ENCODE measurements at regions not wholly inside any gene's neighbourhood (a gene's known extent, or its start where the extent isn't known, plus 50 kb on each side); places are given as distances from the start of the nearest gene placed in this dataset.

DNA sequence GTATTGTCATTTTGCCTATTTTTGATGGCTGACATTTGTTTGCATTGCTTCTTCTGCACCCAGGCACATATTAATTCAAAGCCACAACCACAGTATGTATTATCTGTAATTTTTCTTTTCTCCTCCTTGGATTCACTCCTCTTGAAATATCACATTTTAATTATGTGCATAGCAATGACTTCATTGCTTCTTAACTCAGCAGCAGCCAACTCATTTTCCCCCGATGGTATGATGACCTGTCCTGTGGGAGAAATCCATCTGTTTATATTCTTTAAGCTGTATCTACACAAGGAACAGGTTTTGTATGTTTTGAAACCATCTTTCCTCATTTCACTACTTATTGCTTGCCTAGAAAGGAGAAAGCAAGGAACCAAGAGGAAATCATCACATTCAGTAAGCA lies 588.8 kb downstream of the INHBA start:
- no peak overlapping the region for H3K27ac ChIP-seq
- no peaks in the 10 kb centered on the region for H3K36me3 ChIP-seq
- no peak for TF ChIP-seq Cebpa-rat (IDR thresholded peaks at IDR 0.05)
- no peaks in the 10 kb centered on the region for H3K4me1 ChIP-seq
- no peak overlapping the region for H3K4me2 ChIP-seq
- H3K4me3 ChIP-seq = no peak overlapping the region
- no peaks in the 10 kb centered on the region for H3K27me3 ChIP-seq
- H3K9me3 ChIP-seq = no peaks in the 10 kb centered on the region
- no peaks in the 10 kb centered on the region for H4K20me1 ChIP-seq
- no peak overlapping the region for H3K9ac ChIP-seq

DNA sequence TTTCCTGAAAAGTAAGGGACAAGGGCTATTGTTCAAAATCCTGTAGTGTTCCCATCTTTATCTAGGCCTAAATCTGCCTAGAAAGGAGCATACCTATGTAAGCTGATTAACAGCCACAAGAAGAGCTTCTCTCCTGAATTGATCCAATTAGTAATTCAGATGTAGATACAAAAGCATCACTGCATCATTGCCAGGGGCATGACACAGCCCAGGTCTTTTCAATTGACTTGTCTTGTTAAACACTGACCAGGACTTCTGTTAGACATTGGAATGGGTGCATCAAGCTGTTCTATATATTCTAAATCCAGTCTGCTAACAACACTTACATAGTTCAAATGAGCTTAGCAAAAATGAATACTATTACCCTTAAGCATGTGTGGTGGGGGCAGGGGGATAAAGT lies 589.2 kb downstream of the INHBA start:
- H3K36me3 ChIP-seq = no peaks in the 10 kb centered on the region
- H3K9ac ChIP-seq = no peak overlapping the region
- no peak overlapping the region for H3K4me3 ChIP-seq
- no peak for TF ChIP-seq Cebpa-rat (IDR thresholded peaks at IDR 0.05)
- no peaks in the 10 kb centered on the region for H3K9me3 ChIP-seq
- H4K20me1 ChIP-seq = no peaks in the 10 kb centered on the region
- H3K27me3 ChIP-seq = no peaks in the 10 kb centered on the region
- H3K4me1 ChIP-seq = no peaks in the 10 kb centered on the region
- H3K4me2 ChIP-seq = no peak overlapping the region
- no peak overlapping the region for H3K27ac ChIP-seq

DNA sequence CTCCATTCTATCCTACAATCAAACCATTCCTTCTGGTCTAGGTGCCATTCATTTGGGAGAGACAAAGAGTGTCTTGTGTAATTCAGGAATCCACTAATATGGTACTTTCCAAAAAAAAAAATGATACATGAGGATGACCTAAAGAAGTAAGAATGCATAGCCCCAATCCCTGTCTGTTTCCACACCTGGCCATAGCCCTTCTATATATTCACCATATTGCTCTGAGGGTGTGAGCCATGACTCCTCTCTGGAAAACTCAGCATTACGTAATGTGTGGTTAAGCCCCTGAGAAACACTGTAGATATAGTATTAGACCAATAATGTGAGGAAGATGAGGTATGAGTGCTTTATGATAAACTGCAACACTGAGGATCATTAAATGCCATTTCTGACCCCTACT lies 592.7 kb downstream of the INHBA start:
- no peaks in the 10 kb centered on the region for H3K27me3 ChIP-seq
- no peak overlapping the region for H3K9ac ChIP-seq
- H3K4me2 ChIP-seq = no peak overlapping the region
- no peaks in the 10 kb centered on the region for H4K20me1 ChIP-seq
- H3K4me3 ChIP-seq = no peak overlapping the region
- no peak for TF ChIP-seq Cebpa-rat (IDR thresholded peaks at IDR 0.05)
- H3K36me3 ChIP-seq = no peaks in the 10 kb centered on the region
- no peaks in the 10 kb centered on the region for H3K9me3 ChIP-seq
- H3K4me1 ChIP-seq = no peaks in the 10 kb centered on the region
- no peak overlapping the region for H3K27ac ChIP-seq

DNA sequence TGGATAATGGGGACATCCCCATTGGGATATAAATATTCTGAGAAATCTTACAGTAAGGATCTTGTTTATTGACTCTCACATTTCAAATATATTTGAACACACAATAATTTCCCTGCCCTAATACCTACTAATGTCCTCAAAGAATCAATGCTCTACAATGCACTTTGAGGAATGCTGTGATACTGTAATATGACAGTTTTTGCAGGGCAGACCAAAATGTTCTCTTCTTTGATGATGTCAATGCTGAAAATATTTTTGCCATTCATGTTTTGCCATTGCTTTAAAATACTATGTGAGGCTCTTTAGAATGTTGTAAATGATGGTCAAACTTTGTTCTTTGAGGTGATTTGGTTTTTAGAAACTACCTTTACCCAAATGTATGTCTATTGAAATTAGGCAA lies 594.1 kb downstream of the INHBA start:
- no peak overlapping the region for H3K4me3 ChIP-seq
- no peaks in the 10 kb centered on the region for H4K20me1 ChIP-seq
- H3K9ac ChIP-seq = no peak overlapping the region
- no peak overlapping the region for H3K27ac ChIP-seq
- H3K4me2 ChIP-seq = no peak overlapping the region
- no peaks in the 10 kb centered on the region for H3K4me1 ChIP-seq
- no peaks in the 10 kb centered on the region for H3K36me3 ChIP-seq
- no peak for TF ChIP-seq Cebpa-rat (IDR thresholded peaks at IDR 0.05)
- no peaks in the 10 kb centered on the region for H3K27me3 ChIP-seq
- no peaks in the 10 kb centered on the region for H3K9me3 ChIP-seq

DNA sequence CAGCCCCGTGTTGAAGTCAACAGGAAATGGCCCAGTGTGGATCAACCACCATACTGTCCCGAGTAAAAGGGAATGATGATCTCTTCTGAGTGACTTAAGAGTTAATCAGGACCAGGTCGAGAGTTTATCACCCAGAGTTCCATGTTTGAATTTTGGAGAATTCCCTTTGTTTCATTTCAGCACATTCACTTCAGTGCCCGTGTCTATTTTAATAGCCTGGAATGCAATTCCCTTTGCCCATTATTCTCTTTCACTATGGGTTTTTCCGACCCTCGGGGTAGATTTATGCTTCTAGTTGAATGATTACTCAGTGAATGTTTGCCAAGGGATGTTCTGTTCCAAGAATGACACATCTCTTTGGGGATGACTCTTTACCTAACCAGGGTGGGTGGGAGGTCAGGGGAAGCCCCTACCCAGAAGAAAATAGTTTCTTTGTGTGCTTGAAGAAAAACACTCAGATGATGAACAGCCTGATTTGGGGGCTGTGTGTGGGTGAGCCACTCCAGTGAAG lies 594.9 kb downstream of the INHBA start:
- TF ChIP-seq Cebpa-rat (IDR thresholded peaks at IDR 0.05) = no peak
- no peaks in the 10 kb centered on the region for H3K27me3 ChIP-seq
- no peaks in the 10 kb centered on the region for H3K36me3 ChIP-seq
- no peak overlapping the region for H3K4me3 ChIP-seq
- H3K27ac ChIP-seq = no peak overlapping the region
- no peaks in the 10 kb centered on the region for H3K4me1 ChIP-seq
- no peaks in the 10 kb centered on the region for H3K9me3 ChIP-seq
- no peak overlapping the region for H3K4me2 ChIP-seq
- H3K9ac ChIP-seq = no peak overlapping the region
- H4K20me1 ChIP-seq = no peaks in the 10 kb centered on the region

DNA sequence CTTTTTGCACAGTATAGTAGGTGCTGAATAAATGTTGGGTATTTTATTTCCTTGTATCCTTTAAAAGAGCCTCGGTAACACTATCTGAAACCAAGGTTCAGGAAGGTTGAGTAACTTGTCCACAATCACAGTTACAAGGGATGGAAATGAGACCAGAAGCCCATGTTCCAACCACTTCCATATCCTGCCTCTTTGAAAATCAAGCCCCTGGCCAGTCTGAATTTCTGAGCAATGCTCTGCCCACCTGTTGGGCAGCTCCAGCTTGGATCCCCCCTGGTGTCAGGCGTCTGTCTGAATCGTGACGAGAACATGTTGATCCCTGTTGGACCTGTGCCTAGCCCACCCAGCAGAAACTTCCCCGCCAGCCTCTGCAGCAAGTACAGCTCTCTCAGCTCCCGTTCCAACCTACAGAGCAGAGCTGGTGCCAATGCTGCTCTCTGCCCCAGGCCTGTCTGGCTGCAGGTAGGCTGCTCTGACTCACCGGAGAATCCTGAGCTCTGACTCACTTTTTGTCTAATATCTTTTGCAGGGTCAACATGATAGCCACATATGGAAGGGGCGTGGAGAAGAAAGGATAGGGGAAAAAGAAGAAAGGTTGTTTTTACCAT lies 595.5 kb downstream of the INHBA start:
- H3K36me3 ChIP-seq = no peaks in the 10 kb centered on the region
- H3K4me2 ChIP-seq = no peak overlapping the region

DNA sequence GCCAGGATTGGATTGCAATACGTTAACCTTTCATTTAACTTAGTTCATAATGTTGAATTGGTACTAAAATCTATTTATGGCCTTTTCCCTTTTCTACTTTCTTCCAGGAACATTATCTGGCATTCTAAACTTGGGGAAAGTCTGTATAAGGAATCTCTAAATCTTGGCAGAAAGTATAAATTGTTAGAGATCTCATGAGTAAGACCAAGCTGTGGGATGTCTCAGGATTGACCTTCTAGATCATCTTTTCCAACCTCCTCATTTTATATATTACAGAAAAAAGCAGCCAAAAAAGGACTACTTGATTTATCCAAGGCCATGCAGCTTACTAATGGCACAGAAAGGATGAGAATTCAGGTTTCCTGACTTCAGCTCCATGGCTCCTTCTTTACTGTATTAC lies 598.3 kb downstream of the INHBA start:
- H3K9me3 ChIP-seq = no peaks in the 10 kb centered on the region
- H3K9ac ChIP-seq = no peak overlapping the region
- H3K27ac ChIP-seq = no peak overlapping the region
- no peak overlapping the region for H3K4me2 ChIP-seq
- TF ChIP-seq Cebpa-rat (IDR thresholded peaks at IDR 0.05) = no peak
- H3K36me3 ChIP-seq = no peaks in the 10 kb centered on the region
- H3K4me1 ChIP-seq = no peaks in the 10 kb centered on the region
- H4K20me1 ChIP-seq = no peaks in the 10 kb centered on the region
- no peaks in the 10 kb centered on the region for H3K27me3 ChIP-seq
- no peak overlapping the region for H3K4me3 ChIP-seq

More for the DNA sequence above, 595.5 kb downstream of the INHBA start:
- Histone ChIP-seq H4K20me1 (no peaks in the 10 kb centered on the region), H3K27me3 (no peaks in the 10 kb centered on the region), H3K9ac (no peak overlapping the region), H3K9me3 (no peaks in the 10 kb centered on the region), H3K4me3 (no peak overlapping the region), H3K27ac (no peak overlapping the region), H3K4me1 (no peaks in the 10 kb centered on the region)
- TF ChIP-seq Cebpa-rat (IDR thresholded peaks at IDR 0.05) = no peak

DNA sequence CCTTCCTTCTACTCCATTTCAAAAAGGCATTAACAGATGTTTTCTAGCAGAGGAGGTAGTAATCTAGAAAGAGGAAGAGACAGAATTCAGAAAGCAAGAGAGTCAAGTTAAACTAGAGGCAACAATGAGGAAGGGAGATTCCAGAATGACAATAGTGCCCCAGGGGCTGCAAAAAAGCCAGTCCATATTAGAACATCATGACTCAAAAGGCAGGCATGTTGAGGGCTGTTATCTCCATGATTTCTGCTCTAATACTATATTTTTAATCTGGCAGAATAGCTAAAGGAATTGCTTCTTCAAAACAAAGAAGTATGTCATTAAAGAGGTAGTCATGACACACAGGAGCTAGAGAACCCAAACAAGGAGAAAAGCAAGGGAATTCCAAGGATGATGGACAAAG lies 599.6 kb downstream of the INHBA start:
- Histone ChIP-seq H3K4me2 (no peak overlapping the region), H3K27me3 (no peaks in the 10 kb centered on the region), H3K4me1 (no peaks in the 10 kb centered on the region), H3K36me3 (no peaks in the 10 kb centered on the region), H3K9me3 (no peaks in the 10 kb centered on the region), H3K9ac (no peak overlapping the region), H3K4me3 (no peak overlapping the region), H3K27ac (no peak overlapping the region), H4K20me1 (no peaks in the 10 kb centered on the region)
- no peak for TF ChIP-seq Cebpa-rat (IDR thresholded peaks at IDR 0.05)

DNA sequence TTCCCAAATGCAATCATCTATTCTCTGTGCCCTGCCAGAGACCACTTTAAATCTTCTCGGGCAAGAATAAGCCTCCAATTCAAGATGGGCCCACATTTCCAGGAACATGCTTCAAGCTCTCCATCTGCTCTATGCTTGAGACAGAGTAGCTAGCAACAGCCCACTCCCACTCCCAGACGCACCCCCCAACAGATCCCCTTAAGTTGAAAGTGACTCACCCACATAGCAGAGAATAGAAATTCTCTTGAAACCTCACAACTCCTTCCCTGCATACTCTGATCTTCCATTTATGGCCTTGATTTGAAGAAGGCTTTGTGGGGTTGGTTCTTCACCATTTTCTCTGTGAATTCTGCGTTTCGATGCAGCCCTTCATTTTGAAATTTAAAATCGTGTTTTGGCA lies 604.0 kb downstream of the INHBA start:
- Histone ChIP-seq H3K27me3 (no peaks in the 10 kb centered on the region), H3K4me3 (no peak overlapping the region), H3K9ac (no peak overlapping the region), H3K36me3 (no peaks in the 10 kb centered on the region), H3K27ac (no peak overlapping the region), H3K4me2 (no peak overlapping the region), H3K9me3 (no peaks in the 10 kb centered on the region), H4K20me1 (no peaks in the 10 kb centered on the region), H3K4me1 (no peaks in the 10 kb centered on the region)
- TF ChIP-seq Cebpa-rat (IDR thresholded peaks at IDR 0.05) = no peak

DNA sequence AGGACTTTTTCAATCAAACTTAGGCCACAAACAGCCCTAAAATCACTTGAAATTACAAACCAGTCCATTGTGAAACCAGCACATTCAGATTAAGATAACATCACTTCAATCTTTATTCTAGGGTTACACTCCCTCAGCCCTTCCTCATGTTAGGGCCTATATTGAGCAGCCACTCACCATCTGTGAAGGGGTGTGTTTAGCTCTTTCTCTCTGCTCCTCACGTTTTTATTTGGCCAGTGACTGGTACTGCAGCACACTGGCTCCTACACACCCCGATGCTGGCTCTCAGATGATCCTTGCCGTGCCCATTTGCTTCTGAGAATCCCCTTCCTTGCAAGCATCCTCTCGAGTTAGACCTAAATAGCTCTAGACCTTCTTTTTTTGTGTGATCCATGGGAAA lies 604.5 kb downstream of the INHBA start:
- TF ChIP-seq Cebpa-rat (IDR thresholded peaks at IDR 0.05) = no peak
- Histone ChIP-seq H3K4me3 (no peak overlapping the region), H3K9ac (no peak overlapping the region), H3K4me1 (no peaks in the 10 kb centered on the region), H3K27ac (no peak overlapping the region), H3K4me2 (no peak overlapping the region), H3K36me3 (no peaks in the 10 kb centered on the region), H3K27me3 (no peaks in the 10 kb centered on the region), H3K9me3 (no peaks in the 10 kb centered on the region), H4K20me1 (no peaks in the 10 kb centered on the region)

DNA sequence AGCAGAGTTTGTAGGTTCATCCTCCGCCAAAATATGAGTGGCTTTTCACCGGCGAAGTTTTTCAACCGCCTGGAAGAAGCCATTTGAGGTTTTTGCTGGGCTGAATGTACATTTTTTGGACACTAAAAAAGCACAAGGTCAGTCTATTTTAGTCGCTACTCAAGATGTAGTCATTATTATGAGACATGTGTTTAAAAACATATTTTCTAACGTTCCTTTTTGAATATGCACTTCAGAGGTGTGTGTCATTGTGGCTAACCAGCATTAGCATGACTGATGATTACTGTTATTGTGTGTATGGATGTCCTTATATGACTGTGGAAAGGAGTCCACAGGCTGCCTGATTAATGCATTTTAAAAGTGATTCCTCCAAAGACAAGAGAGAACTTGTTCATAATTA lies 605.4 kb downstream of the INHBA start:
- H3K27me3 ChIP-seq = no peaks in the 10 kb centered on the region
- H3K9me3 ChIP-seq = no peaks in the 10 kb centered on the region
- no peaks in the 10 kb centered on the region for H4K20me1 ChIP-seq
- H3K9ac ChIP-seq = no peak overlapping the region
- H3K4me1 ChIP-seq = no peaks in the 10 kb centered on the region
- H3K4me2 ChIP-seq = no peak overlapping the region
- no peak overlapping the region for H3K27ac ChIP-seq
- no peak for TF ChIP-seq Cebpa-rat (IDR thresholded peaks at IDR 0.05)
- no peak overlapping the region for H3K4me3 ChIP-seq
- no peaks in the 10 kb centered on the region for H3K36me3 ChIP-seq
